HG02571 (cell line): ENCODE measurements at regions not wholly inside any gene's neighbourhood (a gene's known extent, or its start where the extent isn't known, plus 50 kb on each side); places are given as distances from the start of the nearest gene placed in this dataset.

Experiments used
- ATAC-seq: cut with Tn5 transposase; IDR thresholded peaks from one replicate; pipeline ENCODE4 v1.9.1; 2021; ENCODE audit warnings: mild to moderate bottlenecking, moderate library complexity; ENCODE audit not compliant: unreplicated experiment

- no peak for ATAC-seq
These were observed 152.8 kb downstream of the BCL11A start for GRCh38 chr2:60400462-60401246.

GRCh38 chr2:60394463-60394862 lies 159.0 kb downstream of the BCL11A start:
- ATAC-seq, result no peak

GRCh38 chr2:60391649-60392375 lies 161.6 kb downstream of the BCL11A start:
- ATAC-seq, result no peak

- no peak for ATAC-seq
These were observed 162.2 kb downstream of the BCL11A start for GRCh38 chr2:60391230-60391629.

- no peak for ATAC-seq
These were observed 167.0 kb downstream of the BCL11A start for GRCh38 chr2:60386436-60386835.

- ATAC-seq, result no peak
These were observed 167.8 kb downstream of the BCL11A start for GRCh38 chr2:60385648-60386047.

- ATAC-seq, result no peak
These were observed 169.9 kb downstream of the BCL11A start for GRCh38 chr2:60383401-60384143.

- ATAC-seq, result no peak
These were observed 173.0 kb downstream of the BCL11A start for GRCh38 chr2:60380411-60380810.

GRCh38 chr2:60379684-60380083 lies 173.8 kb downstream of the BCL11A start:
- ATAC-seq, result no peak

- no peak for ATAC-seq
These were observed 174.2 kb downstream of the BCL11A start for GRCh38 chr2:60379216-60379615.

GRCh38 chr2:60377825-60378224 lies 175.6 kb downstream of the BCL11A start:
- no peak for ATAC-seq

GRCh38 chr2:60376252-60376651 lies 177.2 kb downstream of the BCL11A start:
- no peak for ATAC-seq

GRCh38 chr2:60371681-60372080 lies 181.8 kb downstream of the BCL11A start:
- no peak for ATAC-seq

- ATAC-seq, result no peak
These were observed 182.2 kb downstream of the BCL11A start for GRCh38 chr2:60371219-60371618.

- ATAC-seq, result no peak
These were observed 182.6 kb downstream of the BCL11A start for GRCh38 chr2:60370814-60371213.

GRCh38 chr2:60368456-60368855 lies 185.0 kb downstream of the BCL11A start:
- no peak for ATAC-seq

GRCh38 chr2:60366135-60366712 lies 187.2 kb downstream of the BCL11A start:
- ATAC-seq, result no peak

- no peak for ATAC-seq
These were observed 187.9 kb downstream of the BCL11A start for GRCh38 chr2:60365556-60365955.

- ATAC-seq, result no peak
These were observed 189.0 kb downstream of the BCL11A start for GRCh38 chr2:60364491-60364890.

GRCh38 chr2:60361498-60361897 lies 192.0 kb downstream of the BCL11A start:
- no peak for ATAC-seq

GRCh38 chr2:60359569-60359968 lies 193.9 kb downstream of the BCL11A start:
- ATAC-seq, result no peak
